GM19468 (cell line): ENCODE measurements at regions not wholly inside any gene's neighbourhood (a gene's known extent, or its start where the extent isn't known, plus 50 kb on each side); places are given as distances from the start of the nearest gene placed in this dataset.

Experiments used
- ATAC-seq: cut with Tn5 transposase; IDR thresholded peaks from one replicate; pipeline ENCODE4 v1.9.1; 2021; ENCODE audit warnings: mild to moderate bottlenecking, moderate library complexity, moderate number of reproducible peaks; ENCODE audit not compliant: unreplicated experiment; ENCODE audit errors: extremely low read depth

GRCh38 chr17:79524213-79525187, 86.4 kb downstream of the RBFOX3 start:
- no peak for ATAC-seq

- no peak for ATAC-seq
Observed at GRCh38 chr17:79522414-79522813, 88.4 kb downstream of the RBFOX3 start.

- no peak for ATAC-seq
Observed at GRCh38 chr17:79521225-79521624, 89.6 kb downstream of the RBFOX3 start.

- no peak for ATAC-seq
Observed at GRCh38 chr17:79520167-79521165, 90.4 kb downstream of the RBFOX3 start.

- ATAC-seq: no peak
Observed at GRCh38 chr17:79519601-79520000, 91.2 kb downstream of the RBFOX3 start.

GRCh38 chr17:79518585-79519523, 92.0 kb downstream of the RBFOX3 start:
- ATAC-seq: no peak

- ATAC-seq: no peak
Observed at GRCh38 chr17:79517827-79518584, 92.8 kb downstream of the RBFOX3 start.

GRCh38 chr17:79515646-79516571, 94.9 kb downstream of the RBFOX3 start:
- no peak for ATAC-seq

- no peak for ATAC-seq
Observed at GRCh38 chr17:79515110-79515509, 95.7 kb downstream of the RBFOX3 start.

GRCh38 chr17:79513820-79514535, 96.9 kb downstream of the RBFOX3 start:
- no peak for ATAC-seq

GRCh38 chr17:79513206-79513605, 97.6 kb downstream of the RBFOX3 start:
- ATAC-seq: no peak

GRCh38 chr17:79511471-79511870, 99.4 kb downstream of the RBFOX3 start:
- ATAC-seq: no peak

- ATAC-seq: no peak
Observed at GRCh38 chr17:79510071-79510470, 100.8 kb downstream of the RBFOX3 start.

- ATAC-seq: no peak
Observed at GRCh38 chr17:79509490-79509889, 101.4 kb downstream of the RBFOX3 start.

- no peak for ATAC-seq
Observed at GRCh38 chr17:79509008-79509407, 101.8 kb downstream of the RBFOX3 start.

GRCh38 chr17:79508291-79508716, 102.5 kb downstream of the RBFOX3 start:
- no peak for ATAC-seq

- ATAC-seq: no peak
Observed at GRCh38 chr17:79506955-79507354, 103.9 kb downstream of the RBFOX3 start.
